Stromal cell of bone marrow (primary cell): ENCODE measurements at regions not wholly inside any gene's neighbourhood (a gene's known extent, or its start where the extent isn't known, plus 50 kb on each side); places are given as distances from the start of the nearest gene placed in this dataset.

Experiments used
- DNase-seq: peaks from one replicate; pipeline ENCODE4 v3.0.0-alpha.2; 2012; ENCODE audit warnings: low read depth

GRCh38 chr4:114177628-114178027 is 198.2 kb upstream of the ARSJ start:
- no peak for DNase-seq

- DNase-seq = no peak
Observed at GRCh38 chr4:114178392-114178791, 198.9 kb upstream of the ARSJ start.

DNA sequence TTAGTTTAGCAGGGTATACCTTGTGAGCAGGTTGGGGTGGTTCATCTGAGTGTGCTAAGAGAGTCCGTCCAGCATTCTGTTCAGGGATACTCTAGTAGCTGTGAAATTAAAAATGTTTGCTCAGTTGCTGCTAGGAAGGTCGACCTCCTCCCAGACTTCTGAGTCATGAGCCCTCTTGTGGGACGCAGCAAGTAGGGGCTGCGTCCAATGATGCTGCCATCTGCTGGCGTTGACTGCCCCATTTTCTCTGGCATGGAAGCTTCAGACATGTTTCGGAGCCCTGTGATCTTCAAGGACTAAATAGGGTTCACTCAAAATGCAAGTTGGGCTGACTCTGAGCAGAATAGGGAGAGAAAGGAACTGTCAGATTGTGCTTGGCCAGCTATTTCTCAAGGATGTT is 201.0 kb upstream of the ARSJ start:
- DNase-seq = peak; percentile 54

- DNase-seq = no peak
Observed at GRCh38 chr4:114184901-114185300, 205.5 kb upstream of the ARSJ start.

DNA sequence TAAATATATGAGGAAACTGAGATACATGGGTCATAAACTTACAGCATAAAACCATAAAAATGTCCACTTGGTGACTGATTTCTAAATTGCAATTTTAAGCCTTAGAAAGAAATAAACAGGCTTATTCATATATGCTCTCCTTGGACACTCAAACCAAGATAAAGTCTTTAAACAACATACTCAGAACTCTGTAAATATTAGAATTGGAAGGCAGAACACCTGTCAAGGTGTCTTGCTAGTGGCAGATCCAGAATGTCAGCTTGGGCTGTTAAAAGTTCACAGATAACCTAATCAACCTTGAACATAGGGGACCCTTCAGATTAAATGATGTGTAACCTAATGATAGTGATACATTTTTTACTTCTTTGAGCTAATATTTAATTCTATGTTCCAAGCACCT is 208.1 kb upstream of the ARSJ start:
- DNase-seq = no peak

- no peak for DNase-seq
Observed at GRCh38 chr4:114191496-114191895, 212.0 kb upstream of the ARSJ start.

GRCh38 chr4:114192854-114193253 is 213.4 kb upstream of the ARSJ start:
- no peak for DNase-seq

GRCh38 chr4:114193624-114194399 is 214.4 kb upstream of the ARSJ start:
- no peak for DNase-seq

DNA sequence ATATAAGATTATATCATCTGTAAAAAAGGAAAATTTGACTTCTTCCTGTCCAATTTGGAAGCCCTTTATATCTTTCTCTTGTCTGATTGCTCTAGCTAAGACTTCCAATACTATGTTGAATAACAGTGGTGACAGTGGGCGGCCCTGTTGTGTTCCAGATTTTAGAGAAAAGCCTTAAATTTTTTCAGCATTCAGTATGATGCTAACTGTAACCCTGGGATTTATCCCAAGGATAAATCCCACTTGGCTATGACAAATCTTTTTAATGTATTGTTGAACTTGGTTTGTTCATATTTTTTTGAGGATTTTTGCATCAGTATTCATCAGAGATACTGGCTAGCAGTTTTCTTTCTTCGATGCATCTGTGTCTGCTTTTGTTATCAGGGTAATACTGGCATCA is 217.2 kb upstream of the ARSJ start:
- no peak for DNase-seq

DNA sequence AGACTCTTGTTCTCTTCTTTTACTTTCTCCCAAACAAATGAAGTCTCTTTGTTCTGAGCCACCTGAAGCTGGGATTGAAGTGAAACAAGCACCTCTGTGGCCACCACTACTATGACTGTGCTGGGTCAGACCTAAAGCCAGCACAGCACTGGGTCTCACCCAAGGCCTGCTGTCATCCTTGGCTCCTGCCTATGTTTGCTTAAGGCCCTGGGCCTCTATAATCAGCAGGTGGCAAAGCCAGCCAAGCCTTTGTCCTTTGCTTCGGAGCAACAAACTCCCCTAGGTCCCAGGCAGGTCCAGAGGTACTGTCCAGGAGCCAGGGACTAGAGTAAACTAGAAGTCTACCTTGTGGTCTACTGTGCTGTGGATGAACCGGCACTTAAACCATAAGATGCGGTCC is 220.6 kb upstream of the ARSJ start:
- no peak for DNase-seq

DNA sequence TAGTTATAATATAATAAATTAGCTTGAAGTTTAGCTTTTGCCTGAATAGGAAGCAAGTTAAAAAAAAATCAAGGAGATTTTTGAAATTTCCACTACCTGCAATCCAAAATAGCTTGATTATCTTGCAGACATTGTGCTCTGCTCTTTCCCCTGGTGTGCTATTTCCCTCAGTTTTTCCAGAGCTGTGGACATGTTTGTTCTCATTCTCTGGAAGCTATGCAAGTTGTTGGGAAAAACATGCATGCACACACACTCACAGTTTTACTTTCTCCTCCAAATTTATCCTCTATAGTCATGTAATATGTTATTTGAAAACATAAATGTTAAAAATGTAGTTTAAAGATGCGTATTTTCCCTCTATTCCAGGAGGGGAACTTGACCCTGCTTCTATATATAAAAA is 225.8 kb upstream of the ARSJ start:
- no peak for DNase-seq

DNA sequence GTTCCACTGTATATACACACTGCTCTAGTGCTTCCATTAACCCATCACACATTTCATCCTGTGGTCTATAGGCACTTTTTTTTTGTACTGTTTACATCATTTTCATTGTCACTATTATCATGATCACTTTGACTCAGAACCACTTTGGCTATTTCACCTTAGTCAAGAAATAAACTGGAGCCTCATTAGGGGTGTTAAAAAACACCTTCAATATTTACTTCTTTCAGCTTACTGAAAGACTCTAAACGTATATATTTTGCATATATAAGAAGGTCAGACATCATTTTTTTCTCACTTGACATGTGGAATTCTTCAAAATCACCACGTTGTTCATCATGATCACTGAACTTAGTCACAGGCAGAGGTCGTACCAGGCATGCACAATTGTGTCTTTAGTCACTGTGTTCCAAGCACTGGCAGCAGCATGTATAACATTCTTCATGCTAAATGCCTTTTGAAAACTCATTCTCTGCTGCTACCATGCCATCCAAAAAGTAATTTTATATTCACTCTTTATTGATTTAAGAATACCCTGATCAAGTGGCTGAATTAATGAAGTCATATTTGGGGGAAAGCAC is 229.2 kb upstream of the ARSJ start:
- DNase-seq = peak; percentile 26

GRCh38 chr4:114209584-114209983 is 230.1 kb upstream of the ARSJ start:
- DNase-seq = no peak

DNA sequence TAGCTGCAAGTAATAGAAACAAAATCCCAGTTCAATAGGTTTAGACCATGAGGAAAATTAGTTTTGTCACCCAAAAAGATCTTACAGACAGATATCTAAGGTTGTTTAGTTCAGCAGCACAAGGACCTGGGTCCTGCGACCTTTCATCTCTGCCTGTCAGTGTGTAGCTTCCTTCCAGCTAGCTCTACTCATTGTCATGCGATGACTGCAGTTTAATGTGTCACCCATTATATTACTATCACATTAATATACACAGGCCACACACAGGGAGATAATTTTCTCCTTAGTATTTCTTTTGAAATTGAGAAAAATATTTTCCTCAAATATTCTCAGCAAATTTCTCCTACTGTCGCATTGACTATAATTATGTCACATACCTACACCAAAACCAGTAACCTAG is 232.1 kb upstream of the ARSJ start:
- DNase-seq = no peak

- no peak for DNase-seq
Observed at GRCh38 chr4:114217150-114217817, 237.8 kb upstream of the ARSJ start.

GRCh38 chr4:114223580-114223979 is 244.1 kb upstream of the ARSJ start:
- DNase-seq = no peak

GRCh38 chr4:114225436-114225835 is 246.0 kb upstream of the ARSJ start:
- no peak for DNase-seq

DNA sequence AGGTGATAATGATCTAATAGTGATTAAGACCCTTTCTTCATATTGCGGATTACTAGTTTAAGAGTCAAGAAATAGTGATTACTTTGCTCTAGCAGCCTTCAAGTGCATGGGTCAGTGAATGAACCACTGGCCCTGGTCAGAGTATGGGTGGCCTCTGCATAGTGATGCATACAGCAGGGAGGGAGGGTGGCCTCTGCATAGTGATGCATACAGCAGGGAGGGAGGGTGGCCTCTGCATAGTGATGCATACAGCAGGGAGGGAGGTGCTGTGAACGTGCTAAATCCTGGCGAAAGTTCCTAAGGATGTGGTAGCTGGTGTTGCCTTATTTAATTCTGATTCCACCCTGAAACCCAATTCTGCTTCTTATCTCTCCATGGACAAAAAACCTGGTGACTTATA is 246.7 kb upstream of the ARSJ start:
- DNase-seq = no peak

- DNase-seq = no peak
Observed at GRCh38 chr4:114226968-114227760, 247.7 kb upstream of the ARSJ start.

GRCh38 chr4:114229706-114230105 is 250.3 kb upstream of the ARSJ start:
- DNase-seq = no peak

DNA sequence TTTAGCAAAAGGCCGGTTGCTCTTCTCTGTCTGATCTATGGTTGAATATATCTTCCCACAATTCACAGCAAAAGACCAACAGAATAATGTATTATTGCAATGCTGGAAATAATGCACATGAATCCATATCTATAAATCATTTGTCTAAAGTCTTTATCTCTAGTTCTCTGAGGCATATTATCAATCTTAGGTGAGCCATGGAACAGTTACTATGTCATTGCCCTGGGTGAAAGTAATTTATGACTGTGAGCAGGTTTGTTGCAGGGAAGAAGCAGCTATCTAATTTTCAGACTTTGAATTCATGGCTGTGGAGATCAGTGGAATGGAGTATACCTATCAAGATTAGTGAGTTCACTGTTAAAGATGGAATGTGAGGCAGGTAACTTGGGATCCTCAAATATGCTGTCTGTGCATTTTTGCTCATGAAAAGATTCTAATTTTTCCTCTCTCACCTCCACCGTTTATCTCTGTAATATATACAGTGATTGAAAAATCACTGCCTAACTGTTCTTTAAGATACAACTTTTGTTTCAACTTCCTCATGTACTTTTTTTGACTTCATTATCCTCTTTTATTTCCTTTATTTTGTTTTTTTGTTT is 256.8 kb upstream of the ARSJ start:
- no peak for DNase-seq

DNA sequence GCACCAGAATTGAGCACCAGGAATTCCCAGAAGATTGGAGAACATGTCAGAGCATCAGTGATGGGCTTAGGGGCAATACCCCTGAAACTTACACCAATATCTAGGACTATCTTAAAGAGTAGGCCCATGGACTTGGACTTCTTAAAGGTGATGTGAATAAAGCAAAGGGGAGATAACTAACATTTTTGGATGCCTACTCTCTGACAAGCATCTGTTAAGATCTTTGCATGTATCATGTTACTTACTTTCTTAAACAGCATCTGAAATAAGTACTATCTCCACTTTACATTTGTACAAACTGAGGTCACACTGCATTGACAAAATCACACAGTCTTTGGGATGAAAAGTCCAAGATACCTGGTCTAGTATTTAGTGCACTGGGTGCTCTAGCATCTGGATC is 258.6 kb upstream of the ARSJ start:
- no peak for DNase-seq
